ENCODE measurements at regions not wholly inside any gene's neighbourhood (a gene's known extent, or its start where the extent isn't known, plus 50 kb on each side); places are given as distances from the start of the nearest gene placed in this dataset.
A peak's percentile ranks its signal among the peaks of the same experiment; 100 is the strongest.
"Not testable (repeated sequence)": the region's sequence is repeated elsewhere in the genome, so short reads cannot be mapped to it uniquely, and the experiment has no call there.

DNA sequence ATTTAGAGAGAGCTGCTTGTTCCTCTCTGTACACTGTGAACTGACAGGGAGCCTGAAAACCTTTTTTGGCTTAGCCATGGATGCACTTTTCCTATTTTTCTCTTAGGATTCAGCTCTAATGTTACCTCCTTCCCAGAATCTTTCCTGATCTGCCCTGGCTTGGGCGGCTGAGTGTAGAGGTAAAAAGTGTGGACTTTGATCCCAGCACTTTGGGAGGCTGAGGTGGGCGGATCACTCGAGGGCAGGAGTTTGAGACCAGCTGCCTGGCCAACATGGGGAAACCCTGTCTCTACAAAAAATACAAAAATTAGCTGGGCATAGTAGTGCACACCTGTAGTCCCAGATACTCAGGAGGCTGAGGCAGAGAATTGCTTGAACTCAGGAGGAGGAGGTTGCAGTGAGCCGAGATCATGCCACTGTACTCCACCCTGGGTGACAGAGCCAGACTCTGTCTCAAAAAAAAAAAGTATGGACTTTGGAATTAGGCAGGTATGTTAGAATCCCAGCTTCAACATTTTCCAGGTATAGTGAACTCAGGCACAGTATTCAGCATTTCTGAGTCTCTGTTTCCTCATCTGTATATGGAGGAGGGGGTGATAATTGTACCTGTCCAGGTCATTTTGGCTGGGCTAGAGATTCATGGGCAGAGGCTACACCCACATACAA, 212.5 kb upstream of the EEF2KMT start:
- no peak for DNase-seq

- no peak for DNase-seq
Observed at GRCh38 chr16:5305023-5305422, 207.4 kb upstream of the EEF2KMT start.

GRCh38 chr16:5302372-5303114, 204.9 kb upstream of the EEF2KMT start:
- no peak for DNase-seq

DNA sequence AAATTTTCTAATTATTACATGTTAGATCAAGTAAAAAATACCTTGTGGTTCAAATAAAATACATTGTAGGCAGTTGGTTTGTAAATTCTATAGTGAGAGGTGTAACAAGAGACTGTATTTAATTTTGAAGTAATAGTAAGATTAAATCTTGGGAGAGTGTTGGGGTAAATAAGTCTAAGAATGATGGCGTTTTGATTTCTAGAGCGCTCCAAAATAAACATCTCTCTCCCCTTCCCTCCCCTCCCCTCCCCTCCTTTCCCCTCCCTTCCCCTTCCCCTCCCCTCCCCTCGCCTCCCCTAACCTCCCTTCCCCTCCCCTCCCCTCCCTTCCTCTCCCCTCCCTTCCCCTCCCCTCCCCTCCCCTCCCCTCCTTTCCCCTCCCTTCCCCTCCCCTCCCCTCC, 200.6 kb upstream of the EEF2KMT start:
- DNase-seq = no peak

DNA sequence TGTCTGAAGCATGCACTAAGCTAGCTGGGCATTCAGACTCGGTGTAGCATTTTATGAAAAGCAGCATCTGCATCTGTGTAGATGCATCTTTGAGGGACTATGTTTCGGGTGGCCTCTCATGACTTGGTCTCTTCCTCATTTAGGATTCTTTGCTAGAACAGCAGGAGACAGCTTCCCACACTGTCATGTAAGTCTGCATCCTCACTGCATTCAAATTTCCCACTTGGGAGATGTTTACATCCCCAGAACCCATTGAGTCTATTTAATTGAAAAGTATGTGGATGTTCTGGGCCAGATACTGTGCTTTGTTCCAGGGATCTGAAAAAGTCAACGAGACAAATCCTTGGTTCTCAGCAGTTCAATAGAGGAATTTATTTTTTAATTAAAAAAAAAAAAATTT, 198.6 kb upstream of the EEF2KMT start:
- no peak for DNase-seq

DNA sequence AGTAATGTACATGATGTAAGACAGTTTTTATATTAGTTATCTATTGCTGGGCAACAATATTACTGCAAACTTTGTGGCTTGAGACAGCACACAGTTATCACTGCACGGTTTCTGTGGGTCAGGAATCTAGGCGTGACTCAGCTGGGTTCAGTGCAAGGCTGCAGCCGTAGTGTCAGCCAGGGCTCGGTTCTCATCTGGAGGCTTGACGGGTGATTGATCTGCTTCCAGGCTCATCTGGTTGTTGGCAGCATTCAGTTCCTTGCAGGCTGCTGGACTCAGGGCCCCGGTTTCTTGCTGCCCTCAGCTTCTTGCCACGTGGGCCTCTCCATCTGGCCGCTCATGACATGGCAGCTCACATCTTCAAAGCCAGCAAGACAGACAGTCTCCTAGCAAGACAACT, 197.7 kb upstream of the EEF2KMT start:
- not testable (repeated sequence) for DNase-seq

DNA sequence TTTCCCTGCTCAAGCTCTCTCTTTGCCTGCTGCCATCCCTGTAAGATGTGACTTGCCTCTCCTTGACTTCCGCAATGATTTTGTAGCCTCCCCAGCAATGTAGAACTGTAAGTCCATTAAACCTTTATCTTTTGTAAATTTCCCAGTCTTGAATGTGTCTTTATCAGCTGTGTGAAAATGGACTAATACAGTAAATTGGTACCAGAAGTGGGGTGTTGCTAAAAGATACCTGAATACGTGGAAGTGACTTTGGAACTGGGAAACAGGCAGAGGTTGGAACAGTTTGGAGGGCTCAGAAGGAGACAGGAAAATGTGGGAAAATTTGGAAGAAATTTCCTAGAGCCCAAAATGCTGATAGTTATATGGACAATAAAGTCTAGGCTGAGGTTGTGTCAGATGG, 184.6 kb upstream of the EEF2KMT start:
- not testable (repeated sequence) for DNase-seq

DNA sequence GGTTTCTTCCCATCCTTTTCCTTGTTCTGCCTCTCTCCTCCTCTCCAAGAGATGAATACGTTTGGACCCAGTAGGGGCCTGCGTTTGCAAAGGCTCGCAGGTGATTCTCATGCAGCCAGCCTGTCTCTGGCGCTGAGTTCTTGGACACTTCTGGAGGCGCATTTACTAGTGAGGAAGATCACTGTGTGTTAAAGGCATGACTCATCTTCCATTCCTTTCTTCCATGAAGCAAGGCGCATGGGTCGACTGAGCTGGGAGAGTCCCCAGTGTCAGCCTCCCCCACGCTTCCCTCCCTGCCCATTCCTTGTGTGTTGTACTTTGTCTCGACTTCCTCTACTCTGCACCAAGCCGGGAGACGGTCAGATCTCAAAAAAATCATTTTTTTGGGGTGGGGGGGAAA, 159.9 kb upstream of the EEF2KMT start:
- no peak for DNase-seq

DNA sequence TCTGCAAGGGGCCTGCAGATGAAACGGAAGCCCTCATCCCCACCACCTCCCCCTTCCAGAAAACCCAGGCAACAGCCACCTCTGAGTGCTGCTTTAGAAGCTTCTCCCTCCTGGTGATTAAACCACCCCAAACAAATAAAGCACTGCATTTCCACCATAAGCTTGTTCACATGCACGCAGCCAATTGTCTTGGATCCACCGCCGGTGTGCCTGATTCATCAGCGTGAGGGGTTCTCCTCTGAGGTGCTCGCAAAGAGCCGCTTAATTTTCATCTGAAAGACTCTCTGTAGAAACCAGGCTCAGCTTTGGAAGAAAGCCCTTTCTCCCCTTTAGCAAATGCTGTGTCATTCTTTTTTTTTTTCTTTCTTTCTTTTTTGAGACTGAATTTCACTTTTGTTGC, 155.2 kb upstream of the EEF2KMT start:
- no peak for DNase-seq

DNA sequence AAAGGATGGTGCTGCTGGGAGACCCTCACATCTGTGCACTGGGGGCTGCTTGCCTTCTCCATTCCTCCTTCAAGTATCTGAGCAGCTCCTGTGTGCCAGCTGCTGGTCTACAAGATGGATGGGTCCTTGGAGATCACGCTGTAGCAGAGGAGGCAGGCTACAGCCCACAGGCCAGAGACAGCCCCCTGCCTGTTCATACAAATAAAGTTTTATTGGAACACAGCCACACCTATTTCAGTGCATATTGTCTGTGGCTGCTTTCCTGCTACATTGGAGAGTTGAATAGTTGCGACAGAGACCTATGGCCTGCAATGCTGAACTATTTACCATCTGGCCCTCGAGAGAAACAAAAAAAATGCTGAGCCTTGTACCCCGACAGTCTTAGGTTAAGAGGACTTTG, 149.8 kb upstream of the EEF2KMT start:
- not testable (repeated sequence) for DNase-seq

GRCh38 chr16:5240278-5240626, 142.7 kb upstream of the EEF2KMT start:
- DNase-seq = not testable (repeated sequence)

GRCh38 chr16:5239472-5240277, 142.1 kb upstream of the EEF2KMT start:
- DNase-seq = peak; percentile 34

GRCh38 chr16:5235119-5235518, 137.5 kb upstream of the EEF2KMT start:
- no peak for DNase-seq

- no peak for DNase-seq
Observed at GRCh38 chr16:5234295-5235050, 136.9 kb upstream of the EEF2KMT start.

DNA sequence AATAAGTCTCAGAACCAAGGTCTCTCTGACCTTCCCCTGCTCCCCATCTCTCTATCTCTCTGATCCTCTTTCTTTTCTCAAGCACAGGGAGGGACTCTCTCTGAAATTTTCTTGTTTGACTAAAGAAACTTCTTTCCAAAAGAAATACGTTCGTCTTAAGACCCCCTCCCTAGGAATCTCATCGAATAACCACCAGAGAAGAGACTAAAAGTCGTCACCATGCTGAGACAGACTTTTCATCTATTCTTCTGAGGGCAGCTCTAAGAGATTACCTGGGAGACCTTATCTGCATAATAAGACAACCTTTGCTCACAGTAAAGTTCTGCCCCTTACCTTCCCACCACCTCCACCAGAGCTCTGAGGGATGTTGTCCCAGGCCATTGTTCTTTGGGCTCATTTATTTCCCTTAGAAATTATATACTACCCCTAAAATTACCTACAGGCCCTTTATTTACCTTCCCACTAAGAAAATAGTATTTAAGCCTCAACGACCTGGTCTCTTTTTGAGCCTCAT, 133.7 kb upstream of the EEF2KMT start:
- DNase-seq = no peak

- DNase-seq = no peak
Observed at GRCh38 chr16:5228369-5228768, 130.8 kb upstream of the EEF2KMT start.

DNA sequence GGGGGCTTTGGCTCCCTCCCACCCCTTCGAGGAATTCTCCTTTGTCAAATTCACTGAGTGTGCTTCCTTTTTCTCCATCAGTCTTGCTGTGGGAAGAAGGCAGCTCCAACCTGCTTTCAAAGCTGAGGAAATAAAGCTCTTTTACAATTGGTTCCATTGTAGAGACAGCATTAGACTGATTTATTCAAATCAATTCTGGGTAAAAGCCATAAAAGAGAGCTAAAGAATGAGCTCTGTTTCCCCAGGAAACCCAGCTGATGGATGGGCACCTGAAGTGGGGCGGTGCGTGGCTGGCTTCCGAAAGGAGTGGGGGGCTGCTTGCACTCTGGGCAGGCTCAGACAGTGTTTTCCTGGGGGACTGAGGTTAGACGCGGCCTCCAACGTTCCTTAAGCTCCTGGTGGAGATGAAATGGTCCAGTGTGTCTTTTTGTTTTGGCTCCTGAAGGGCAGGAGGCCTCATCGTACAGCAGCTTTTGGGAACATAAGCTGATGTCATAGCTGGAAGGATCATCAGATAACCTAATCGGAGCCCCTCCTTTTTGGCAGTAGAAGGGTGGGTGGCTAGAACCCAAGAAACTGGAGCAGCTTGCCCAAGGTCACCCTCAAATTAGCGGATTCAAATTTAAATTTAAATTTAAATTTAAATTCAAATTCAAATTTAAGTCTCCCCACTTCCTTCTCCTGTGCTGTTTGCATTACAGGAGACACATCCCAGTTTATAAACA, 128.5 kb upstream of the EEF2KMT start:
- DNase-seq = no peak

DNA sequence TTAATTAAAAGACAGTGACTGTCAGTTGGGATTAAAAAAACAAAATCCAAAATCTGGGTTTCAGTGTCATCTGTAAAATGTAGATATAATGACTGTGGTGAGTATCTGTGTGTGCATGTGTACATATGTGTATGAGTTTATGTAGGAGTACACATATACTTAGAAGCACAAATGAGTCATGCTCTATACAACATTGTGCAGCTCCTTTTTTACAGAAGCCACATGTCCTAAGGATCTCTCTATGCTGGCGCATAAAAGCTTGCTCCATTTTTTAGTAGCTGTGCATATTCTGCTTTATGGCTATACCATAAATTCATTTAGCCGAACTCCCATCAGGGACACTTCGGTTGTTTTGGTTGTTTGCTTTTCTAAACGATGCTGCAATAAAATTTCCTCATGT, 125.2 kb upstream of the EEF2KMT start:
- no peak for DNase-seq

DNA sequence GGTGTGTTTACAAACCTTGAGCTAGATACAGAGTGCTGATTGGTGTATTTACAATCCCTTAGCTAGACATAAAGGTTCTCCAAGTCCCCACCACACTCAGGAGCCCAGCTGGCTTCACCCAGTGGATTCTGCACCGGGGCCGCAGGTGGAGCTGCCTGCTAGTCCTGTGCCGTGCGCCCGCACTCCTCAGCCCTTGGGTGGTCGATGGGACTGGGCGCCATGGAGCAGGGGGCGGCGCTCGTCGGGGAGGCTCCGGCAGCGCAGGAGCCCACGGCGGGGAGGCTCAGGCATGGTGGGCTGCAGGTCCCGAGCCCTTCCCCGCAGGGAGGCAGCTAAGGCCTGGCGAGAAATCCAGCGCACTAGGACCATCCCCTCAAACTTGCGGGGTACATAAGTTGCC, 124.2 kb upstream of the EEF2KMT start:
- DNase-seq = not testable (repeated sequence)

DNA sequence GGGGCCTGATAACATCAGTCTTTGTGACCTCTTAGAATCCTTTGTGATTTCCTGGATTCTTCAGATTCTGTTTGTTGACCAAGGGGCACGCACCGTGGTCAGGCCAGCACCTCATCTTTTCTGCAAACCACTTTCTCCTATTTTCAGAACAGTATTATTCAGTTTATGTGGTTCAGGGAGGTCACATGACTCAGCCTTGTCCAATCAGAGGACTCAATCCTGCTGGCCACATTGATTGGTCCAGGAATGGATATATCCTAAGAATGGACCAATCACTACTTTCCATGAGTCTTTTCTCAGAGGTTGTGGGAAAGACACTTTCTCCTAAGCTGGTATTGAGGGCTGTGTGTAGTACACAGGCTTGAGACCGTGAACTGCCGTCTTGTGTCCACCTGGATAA, 123.1 kb upstream of the EEF2KMT start:
- DNase-seq = no peak

DNA sequence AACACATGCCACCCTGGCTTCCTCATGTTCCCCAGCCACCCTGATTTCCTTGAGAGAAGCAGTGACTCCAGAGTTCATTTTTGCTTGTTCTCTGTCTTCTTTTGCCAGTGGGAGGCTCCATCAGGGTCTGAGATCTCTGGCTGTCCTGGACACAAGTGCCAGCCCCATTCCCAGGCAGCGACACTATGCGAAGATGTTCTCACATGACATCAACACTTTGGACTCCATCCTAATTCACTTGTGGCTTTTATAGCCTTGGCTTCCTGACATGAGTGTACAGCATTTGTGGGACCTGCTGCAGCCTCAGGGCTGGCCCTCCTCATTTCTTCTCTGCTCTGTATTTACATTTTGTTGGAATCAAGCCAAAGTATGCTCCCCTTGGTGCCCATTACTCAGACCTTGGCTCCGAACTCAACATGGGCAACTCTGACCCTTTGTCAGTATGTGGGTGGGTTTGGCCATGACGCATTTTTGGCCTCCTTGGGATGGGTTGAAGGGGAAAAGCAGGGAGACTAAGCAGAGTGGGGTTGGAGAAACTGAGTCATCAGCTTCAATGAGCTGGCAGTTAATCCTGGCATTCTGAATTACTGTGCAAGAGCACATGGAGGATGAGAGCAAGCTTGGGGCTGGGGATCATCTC, 119.0 kb upstream of the EEF2KMT start:
- DNase-seq = peak; percentile 20

DNA sequence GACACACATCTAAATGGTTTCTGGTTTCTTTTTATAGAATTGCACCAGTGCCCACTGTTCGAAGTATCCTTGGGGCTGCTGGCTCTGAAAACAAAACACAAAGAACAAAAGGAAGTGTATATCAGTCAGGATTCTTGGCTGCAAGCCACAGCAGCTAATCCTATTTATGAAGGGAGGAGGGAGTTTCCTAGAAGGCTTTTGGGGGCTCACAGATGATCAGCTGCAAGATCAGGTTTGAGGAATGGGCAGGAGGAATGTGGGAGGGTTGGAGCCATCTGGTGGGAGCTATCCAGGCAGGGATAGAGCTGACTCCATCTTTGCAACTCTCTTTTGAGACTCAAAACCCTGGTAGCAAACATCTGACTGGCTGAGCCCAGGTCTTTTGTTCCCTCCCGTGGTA, 118.3 kb upstream of the EEF2KMT start:
- DNase-seq = peak; percentile 43
